Adipocyte (in vitro differentiated cells): ENCODE measurements at regions not wholly inside any gene's neighbourhood (a gene's known extent, or its start where the extent isn't known, plus 50 kb on each side); places are given as distances from the start of the nearest gene placed in this dataset.
"Not testable (repeated sequence)": the region's sequence is repeated elsewhere in the genome, so short reads cannot be mapped to it uniquely, and the experiment has no call there.

ENCODE experiments used
- DNase-seq: peaks from one replicate; pipeline ENCODE4 v3.0.0-alpha.2; 2015; ENCODE audit warnings: low read depth
- H3K27me3 ChIP-seq: replicated peaks from 2 replicates; pipeline ENCODE4 v1.7.0; 2013; ENCODE audit warnings: mild to moderate bottlenecking, low read length, moderate library complexity; ENCODE audit not compliant: control insufficient read depth, insufficient read depth
- H3K36me3 ChIP-seq: 2 replicates; pipeline ENCODE4 v1.7.0; 2013; ENCODE audit warnings: low read length, mild to moderate bottlenecking, moderate library complexity; ENCODE audit not compliant: control insufficient read depth, insufficient read depth, severe bottlenecking
- H3K4me1 ChIP-seq: 2 replicates; pipeline ENCODE4 v1.7.0; 2013; ENCODE audit warnings: mild to moderate bottlenecking, low read length, moderate library complexity; ENCODE audit not compliant: control insufficient read depth, insufficient read depth
- H3K4me3 ChIP-seq: 2 replicates; pipeline ENCODE4 v1.7.0; 2013; ENCODE audit warnings: mild to moderate bottlenecking, low read length, moderate library complexity
- H3K9ac ChIP-seq: 2 replicates; pipeline ENCODE4 v1.7.0; 2013; ENCODE audit warnings: mild to moderate bottlenecking, low read length, moderate library complexity
- H3K9me3 ChIP-seq: 2 replicates; pipeline ENCODE4 v1.7.0; 2013; ENCODE audit warnings: mild to moderate bottlenecking, low read length, moderate library complexity; ENCODE audit not compliant: control insufficient read depth

GRCh38 chr9:63450836-63451235 lies 1834.2 kb downstream of the FOXD4L5 start:
- H3K9me3 ChIP-seq, H3K4me1 ChIP-seq, H3K36me3 ChIP-seq, DNase-seq, H3K27me3 ChIP-seq, H3K9ac ChIP-seq, H3K4me3 ChIP-seq: not testable (repeated sequence)

GRCh38 chr9:63425123-63425522 lies 1859.9 kb downstream of the FOXD4L5 start:
- not testable (repeated sequence) for H3K9me3 ChIP-seq, H3K27me3 ChIP-seq, H3K4me3 ChIP-seq, H3K4me1 ChIP-seq, DNase-seq, H3K36me3 ChIP-seq, H3K9ac ChIP-seq

GRCh38 chr9:63390897-63391296 lies 1894.1 kb downstream of the FOXD4L5 start:
- H3K36me3 ChIP-seq, DNase-seq, H3K9ac ChIP-seq, H3K27me3 ChIP-seq, H3K4me1 ChIP-seq, H3K4me3 ChIP-seq, H3K9me3 ChIP-seq: not testable (repeated sequence)

- not testable (repeated sequence) for H3K4me3 ChIP-seq, H3K9ac ChIP-seq, H3K9me3 ChIP-seq, H3K27me3 ChIP-seq, H3K4me1 ChIP-seq, H3K36me3 ChIP-seq
- DNase-seq: peak; percentile 30
Measured at GRCh38 chr9:63385479-63385878, 1899.5 kb downstream of the FOXD4L5 start.

- not testable (repeated sequence) for DNase-seq, H3K36me3 ChIP-seq, H3K9ac ChIP-seq, H3K27me3 ChIP-seq, H3K9me3 ChIP-seq, H3K4me1 ChIP-seq, H3K4me3 ChIP-seq
Measured at GRCh38 chr9:63379864-63380263, 1905.1 kb downstream of the FOXD4L5 start.

- H3K36me3 ChIP-seq, DNase-seq, H3K4me3 ChIP-seq, H3K27me3 ChIP-seq, H3K9ac ChIP-seq, H3K9me3 ChIP-seq, H3K4me1 ChIP-seq: not testable (repeated sequence)
Measured at GRCh38 chr9:63354219-63354618, 1930.8 kb downstream of the FOXD4L5 start.

GRCh38 chr9:63347347-63347746 lies 1937.7 kb downstream of the FOXD4L5 start:
- H3K36me3 ChIP-seq, H3K27me3 ChIP-seq, H3K4me1 ChIP-seq, H3K4me3 ChIP-seq, DNase-seq, H3K9me3 ChIP-seq, H3K9ac ChIP-seq: not testable (repeated sequence)

- not testable (repeated sequence) for H3K27me3 ChIP-seq, H3K9ac ChIP-seq, H3K9me3 ChIP-seq, H3K4me3 ChIP-seq, H3K4me1 ChIP-seq, H3K36me3 ChIP-seq
- DNase-seq: peak; percentile 57
Measured at GRCh38 chr9:63346310-63347048, 1938.5 kb downstream of the FOXD4L5 start.

- H3K4me1 ChIP-seq, DNase-seq, H3K36me3 ChIP-seq, H3K9ac ChIP-seq, H3K4me3 ChIP-seq, H3K9me3 ChIP-seq, H3K27me3 ChIP-seq: not testable (repeated sequence)
Measured at GRCh38 chr9:63344408-63344807, 1940.6 kb downstream of the FOXD4L5 start.

GRCh38 chr9:63342528-63342927 lies 1942.5 kb downstream of the FOXD4L5 start:
- DNase-seq: peak; percentile 1
- H3K9ac ChIP-seq, H3K27me3 ChIP-seq, H3K4me3 ChIP-seq, H3K4me1 ChIP-seq, H3K36me3 ChIP-seq, H3K9me3 ChIP-seq: not testable (repeated sequence)

GRCh38 chr9:63337899-63338604 lies 1947.0 kb downstream of the FOXD4L5 start:
- not testable (repeated sequence) for H3K4me1 ChIP-seq, H3K9me3 ChIP-seq, H3K27me3 ChIP-seq, H3K36me3 ChIP-seq
- DNase-seq: peak; percentile 6
- Histone ChIP-seq H3K4me3 (peak overlapping the region; percentile 12), H3K9ac (peak overlapping the region; percentile 32)

- not testable (repeated sequence) for DNase-seq, H3K9me3 ChIP-seq, H3K4me1 ChIP-seq, H3K27me3 ChIP-seq, H3K4me3 ChIP-seq, H3K9ac ChIP-seq, H3K36me3 ChIP-seq
Measured at GRCh38 chr9:63335286-63335685, 1949.7 kb downstream of the FOXD4L5 start.
